Thyroid gland (tissue), 4 donors: ENCODE measurements at regions not wholly inside any gene's neighbourhood (a gene's known extent, or its start where the extent isn't known, plus 50 kb on each side); places are given as distances from the start of the nearest gene placed in this dataset.

Experiments used
- DNase-seq, 2 donors: peaks; one replicate each; pipeline ENCODE4 v3.0.0-alpha.2; 2019
- H3K27ac ChIP-seq, 3 donors: fragments of 200-600 bp; sonication (generic); 1 replicate in 2 of 3; 2 replicates in 1 of 3; pipeline ENCODE4 v1.5.1; 2016 to 2019; ENCODE audit warnings: mild to moderate bottlenecking in 1 of 3, moderate library complexity in 1 of 3
- H3K27me3 ChIP-seq: fragments of 200-600 bp; sonication (generic); one replicate; pipeline ENCODE4 v1.5.1; 2019
- H3K36me3 ChIP-seq, 2 donors: fragments of 200-600 bp; sonication (generic); one replicate each; pipeline ENCODE4 v1.5.1; 2016 to 2019
- H3K4me1 ChIP-seq, 2 donors: fragments of 200-600 bp; sonication (generic); one replicate each; pipeline ENCODE4 v1.5.1; 2017 to 2019
- H3K4me3 ChIP-seq, 3 donors: fragments of 200-600 bp; sonication (generic); replicated peaks in 1 of 3; 1 replicate in 2 of 3; 2 replicates in 1 of 3; pipeline ENCODE4 v1.5.1; 2016; ENCODE audit warnings: mild to moderate bottlenecking in 1 of 3
- H3K9me3 ChIP-seq: fragments of 200-600 bp; sonication (generic); one replicate; pipeline ENCODE4 v1.5.1; 2017
- CTCF ChIP-seq, 6 experiments: fragments of 200-600 bp in 3 of 6; fragments of 450-650 bp in 3 of 6; sonication (generic) in 3 of 6; IDR thresholded peaks; one replicate each; pipeline ENCODE4 v1.5.1; 2016 to 2019; ENCODE audit warnings: antibody characterized with exemption in 6 of 6, mild to moderate bottlenecking in 2 of 6, inconsistent platforms in 1 of 6, moderate library complexity in 1 of 6
- POLR2A ChIP-seq, 2 donors: fragments of 450-650 bp; IDR thresholded peaks; one replicate each; pipeline ENCODE4 v1.6.1; 2017; ENCODE audit warnings: antibody characterized with exemption in 2 of 2, mild to moderate bottlenecking in 2 of 2, moderate library complexity in 1 of 2
- WGBS, 2 donors: methylation state at CpG; one replicate each; pipeline ENCODE4 v1.1.5; 2017; 5-methylcytosine and 5-hydroxymethylcytosine counted together
- intact Hi-C: fragments of 100-400 bp; cut with DNase I; formaldehyde crosslinking; loops from one replicate; pipeline ENCODE4 v1.15.1; 2023

- Histone ChIP-seq H3K9me3 (no peaks in the 10 kb centered on the region), H3K4me1 (peaks cover 0 to 19% of the 10 kb centered on the region in 2 donors), H3K4me3 (no peak overlapping the region), H3K36me3 (no peaks in the 10 kb centered on the region), H3K27ac (no peak overlapping the region), H3K27me3 (no peaks in the 10 kb centered on the region)
- no peak for TF ChIP-seq CTCF (IDR thresholded peaks at IDR 0.05)
- TF ChIP-seq POLR2A (IDR thresholded peaks at IDR 0.05), result no peak
- WGBS, 2 donors, result 90 to 95% methylated on average over 4 of the region's 4 CpGs
- intact Hi-C loops, result no loop called here
- no peak for DNase-seq
These were observed 68.5 kb upstream of the LMO1 start for GRCh38 chr11:8332196-8332595.

GRCh38 chr11:8331767-8332166 lies 68.1 kb upstream of the LMO1 start:
- TF ChIP-seq CTCF (IDR thresholded peaks at IDR 0.05) (no peak), POLR2A (IDR thresholded peaks at IDR 0.05) (no peak)
- intact Hi-C loops, result no loop called here
- H3K4me1 ChIP-seq, result peaks cover 0 to 19% of the 10 kb centered on the region in 2 donors
- no peaks in the 10 kb centered on the region for H3K27me3 ChIP-seq
- WGBS, 2 donors, result 100% methylated on average over 2 to 3 of the region's 3 CpGs
- no peak overlapping the region for H3K27ac ChIP-seq
- H3K9me3 ChIP-seq, result no peaks in the 10 kb centered on the region
- no peaks in the 10 kb centered on the region for H3K36me3 ChIP-seq
- H3K4me3 ChIP-seq, result no peak overlapping the region
- DNase-seq, result no peak

GRCh38 chr11:8330896-8331295 lies 67.2 kb upstream of the LMO1 start:
- no peak for TF ChIP-seq CTCF (IDR thresholded peaks at IDR 0.05)
- no peak for TF ChIP-seq POLR2A (IDR thresholded peaks at IDR 0.05)
- 66 to 85% methylated on average over 6 of the region's 6 CpGs for WGBS, 2 donors
- intact Hi-C loops, result no loop called here
- Histone ChIP-seq H3K4me3 (no peak overlapping the region), H3K9me3 (no peaks in the 10 kb centered on the region), H3K27me3 (no peaks in the 10 kb centered on the region), H3K36me3 (no peaks in the 10 kb centered on the region), H3K4me1 (peaks cover 0 to 13% of the 10 kb centered on the region in 2 donors), H3K27ac (no peak overlapping the region)
- no peak for DNase-seq

- no peaks in the 10 kb centered on the region for H3K9me3 ChIP-seq
- no peak overlapping the region for H3K4me3 ChIP-seq
- H3K4me1 ChIP-seq, result peaks cover 0 to 13% of the 10 kb centered on the region in 2 donors
- peak; percentile 53 to 55 for DNase-seq
- H3K36me3 ChIP-seq, result no peaks in the 10 kb centered on the region
- no peak overlapping the region for H3K27ac ChIP-seq
- H3K27me3 ChIP-seq, result no peaks in the 10 kb centered on the region
- WGBS, 2 donors, result 14 to 20% methylated on average over 10 of the region's 10 CpGs
- TF ChIP-seq CTCF (IDR thresholded peaks at IDR 0.05), result no peak
- intact Hi-C loops, result no loop called here
These were observed 66.7 kb upstream of the LMO1 start for GRCh38 chr11:8330404-8330803.

GRCh38 chr11:8329847-8330361 lies 66.2 kb upstream of the LMO1 start:
- no peak for DNase-seq
- H3K9me3 ChIP-seq, result no peaks in the 10 kb centered on the region
- no peaks in the 10 kb centered on the region for H3K27me3 ChIP-seq
- TF ChIP-seq CTCF (IDR thresholded peaks at IDR 0.05), result no peak
- no peak for TF ChIP-seq POLR2A (IDR thresholded peaks at IDR 0.05)
- WGBS, 2 donors, result 50 to 57% methylated on average over 17 of the region's 17 CpGs
- no peaks in the 10 kb centered on the region for H3K36me3 ChIP-seq
- intact Hi-C loops, result no loop called here
- H3K27ac ChIP-seq, result no peak overlapping the region
- peaks cover 0 to 13% of the 10 kb centered on the region in 2 donors for H3K4me1 ChIP-seq
- H3K4me3 ChIP-seq, result no peak overlapping the region
